ENCODE measurements at regions not wholly inside any gene's neighbourhood (a gene's known extent, or its start where the extent isn't known, plus 50 kb on each side); places are given as distances from the start of the nearest gene placed in this dataset.

DNA sequence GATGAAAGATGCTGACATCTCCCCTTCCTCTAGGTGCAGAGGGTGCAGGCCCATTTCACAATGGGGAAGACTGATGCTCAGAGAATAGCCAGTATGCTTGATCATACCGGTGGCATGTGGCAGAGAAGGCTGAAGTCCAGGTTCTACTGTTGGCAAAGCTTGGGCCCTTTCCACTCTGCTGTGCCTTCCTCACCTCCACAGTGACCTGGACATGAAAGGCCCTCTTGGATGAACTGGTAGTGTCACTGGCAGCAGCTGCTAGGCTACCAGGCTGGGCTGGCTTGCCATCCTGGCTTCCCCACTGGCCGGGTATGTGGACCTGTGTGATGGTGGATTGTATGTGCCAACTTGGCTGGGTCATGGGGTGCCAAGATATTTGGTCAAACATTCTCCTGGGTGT is 92.0 kb downstream of the GADD45G start (continued):
- TF ChIP-seq TEAD4 (IDR thresholded peaks at IDR 0.05; ENCODE audit: low read depth, low read length): no peak

All from H1 (cell line).